A549 (cell line): ENCODE measurements at regions not wholly inside any gene's neighbourhood (a gene's known extent, or its start where the extent isn't known, plus 50 kb on each side); places are given as distances from the start of the nearest gene placed in this dataset.
"Not testable (repeated sequence)": the region's sequence is repeated elsewhere in the genome, so short reads cannot be mapped to it uniquely, and the experiment has no call there.

Experiments
- ATAC-seq, 2 experiments: fragments of 200-7000 bp in 1 of 2; fragments of >200 bp in 1 of 2; cut with Nextera tagmentation in 1 of 2; cut with Tn5 transposase in 1 of 2; 3 replicates each; pipeline versions ENCODE4 v1.8.0 to v1.9.1; 2018 to 2020; ENCODE audit warnings: mild to moderate bottlenecking in 1 of 2, moderate library complexity in 1 of 2
- CTCF ChIA-PET: fragments of 300-600 bp; sonication (Branson Sonifier 250); formaldehyde crosslinking; extraction: SDS; loops from one replicate; lab custom pipeline; 2021; ENCODE audit warnings: antibody characterized with exemption, inconsistent platforms; lab: Yijun Ruan, JAX
- POLR2A ChIA-PET: fragments of 350-600 bp; formaldehyde crosslinking; extraction: SDS; loops from one replicate; lab custom pipeline; 2021; ENCODE audit warnings: antibody characterized with exemption, inconsistent platforms; lab: Yijun Ruan, JAX
- DNase-seq, 2 experiments: peaks; one replicate each; pipeline versions ENCODE4 v3.0.0 to v3.0.0-alpha.2; 2011 to 2016; ENCODE audit warnings: low read depth in 1 of 2, low spot score in 1 of 2
- FAIRE-seq: peaks from 2 replicates; lab custom pipeline; 2011; peaks lifted over from hg19 to GRCh38; lab: Jason Lieb, UNC
- H3K27ac ChIP-seq, 2 experiments: fragments of >200 bp; sonication (Bioruptor Twin); formaldehyde crosslinking; 3 replicates each; pipeline ENCODE4 v1.5.1; 2016 to 2017
- H3K4me1 ChIP-seq: fragments of >200 bp; sonication (Bioruptor Twin); formaldehyde crosslinking; 3 replicates; pipeline ENCODE4 v1.6.1; 2016
- H3K4me2 ChIP-seq: fragments of >200 bp; sonication (Bioruptor Twin); formaldehyde crosslinking; 3 replicates; pipeline ENCODE4 v1.6.1; 2016
- H3K4me3 ChIP-seq: fragments of >200 bp; sonication (Bioruptor Twin); formaldehyde crosslinking; 3 replicates; pipeline ENCODE4 v1.5.1; 2016
- H3K9me3 ChIP-seq: fragments of >200 bp; sonication (Bioruptor Twin); formaldehyde crosslinking; 3 replicates; pipeline ENCODE4 v1.6.1; 2016
- BHLHE40 ChIP-seq: IDR thresholded peaks from 2 replicates; pipeline ENCODE4 v1.6.1; 2012; ENCODE audit warnings: low read depth, low read length, inconsistent platforms
- CBX2 ChIP-seq: fragments of 200-600 bp; sonication (generic); IDR thresholded peaks from 2 replicates; pipeline ENCODE4 v1.6.1; 2016; ENCODE audit warnings: low read depth, mild to moderate bottlenecking, borderline replicate concordance
- CBX8 ChIP-seq: fragments of 200-600 bp; sonication (generic); IDR thresholded peaks from 2 replicates; pipeline ENCODE4 v1.6.1; 2016
- CHD2 ChIP-seq: fragments of 150-350 bp; IDR thresholded peaks from 2 replicates; pipeline ENCODE4 v1.6.1; 2014; ENCODE audit warnings: low read length; ENCODE audit not compliant: partially characterized antibody
- GATA3 ChIP-seq: IDR thresholded peaks from 2 replicates; pipeline ENCODE4 v1.6.1; 2012; ENCODE audit warnings: borderline replicate concordance
- HEYL ChIP-seq: fragments of 250-450 bp; sonication (Bioruptor Pico); IDR thresholded peaks from 2 replicates; pipeline ENCODE4 v1.8.0; 2021; ENCODE audit warnings: mild to moderate bottlenecking, moderate library complexity
- HOXB5 ChIP-seq: fragments of 250-450 bp; sonication (Bioruptor Pico); IDR thresholded peaks from 2 replicates; pipeline ENCODE4 v1.5.0; 2020; ENCODE audit warnings: mild to moderate bottlenecking, moderate library complexity
- JUN ChIP-seq, 2 experiments: fragments of >200 bp; sonication (Bioruptor Twin); formaldehyde crosslinking; IDR thresholded peaks; 2 replicates in 1 of 2; 3 replicates in 1 of 2; pipeline ENCODE4 v1.6.1; 2016 to 2017
- KDM1A ChIP-seq: fragments of 200-600 bp; sonication (generic); IDR thresholded peaks from 2 replicates; pipeline ENCODE4 v1.6.1; 2016; ENCODE audit warnings: low read depth, mild to moderate bottlenecking
- MYC ChIP-seq: IDR thresholded peaks from 2 replicates; pipeline ENCODE4 v1.6.1; 2012; ENCODE audit warnings: mild to moderate bottlenecking, inconsistent platforms, low read length, improper control_type of control experiment, borderline replicate concordance
- NR3C1 ChIP-seq: fragments of >200 bp; sonication (Bioruptor Twin); formaldehyde crosslinking; IDR thresholded peaks from 3 replicates; pipeline ENCODE4 v1.6.1; 2017
- RCOR1 ChIP-seq: fragments of 150-350 bp; IDR thresholded peaks from 2 replicates; pipeline ENCODE4 v1.6.1; 2014; ENCODE audit warnings: antibody characterized with exemption, low read length, low read depth
- SMC3 ChIP-seq: fragments of >200 bp; sonication (Bioruptor Twin); formaldehyde crosslinking; IDR thresholded peaks from 3 replicates; pipeline ENCODE4 v1.6.1; 2018; ENCODE audit warnings: inconsistent platforms
- TP53 ChIP-seq: fragments of 250-450 bp; sonication (Bioruptor Pico); IDR thresholded peaks from 2 replicates; pipeline ENCODE4 v1.5.0; 2021; ENCODE audit warnings: mild to moderate bottlenecking, moderate library complexity
- ZC3H11A ChIP-seq: fragments of 450-650 bp; IDR thresholded peaks from 2 replicates; pipeline ENCODE4 v1.6.1; 2014; ENCODE audit warnings: antibody characterized with exemption, mild to moderate bottlenecking
- ZFP36 ChIP-seq: fragments of 450-650 bp; IDR thresholded peaks from 2 replicates; pipeline ENCODE4 v1.6.1; 2014; ENCODE audit warnings: borderline replicate concordance; ENCODE audit not compliant: partially characterized antibody
- WGBS: methylation state at CpG from one replicate; pipeline ENCODE4 v1.1.6; 2017; ENCODE audit errors: missing lambda C conversion rate; 5-methylcytosine and 5-hydroxymethylcytosine counted together
- TF ChIP-seq, protein P1 (sequence below): IDR thresholded peaks from 2 replicates; pipeline ENCODE4 v1.6.1; 2012; ENCODE audit warnings: low read depth, borderline replicate concordance
- TF ChIP-seq, protein P2 (sequence below): fragments of >200 bp; sonication (Bioruptor Twin); formaldehyde crosslinking; IDR thresholded peaks from 3 replicates; pipeline ENCODE4 v1.5.1; 2016
- TF ChIP-seq, protein P3 (sequence below): IDR thresholded peaks from 2 replicates; pipeline ENCODE4 v1.6.1; 2012
- TF ChIP-seq, protein P4 (sequence below): fragments of >200 bp; sonication (Bioruptor Twin); formaldehyde crosslinking; IDR thresholded peaks from 2 replicates; pipeline ENCODE4 v1.6.1; 2016
- TF ChIP-seq, protein P5 (sequence below): IDR thresholded peaks from 2 replicates; pipeline ENCODE4 v1.6.1; 2012
- TF ChIP-seq, protein P6 (sequence below): fragments of 450-650 bp; IDR thresholded peaks from 2 replicates; pipeline ENCODE4 v1.6.1; 2014; ENCODE audit warnings: antibody characterized with exemption

DNA sequence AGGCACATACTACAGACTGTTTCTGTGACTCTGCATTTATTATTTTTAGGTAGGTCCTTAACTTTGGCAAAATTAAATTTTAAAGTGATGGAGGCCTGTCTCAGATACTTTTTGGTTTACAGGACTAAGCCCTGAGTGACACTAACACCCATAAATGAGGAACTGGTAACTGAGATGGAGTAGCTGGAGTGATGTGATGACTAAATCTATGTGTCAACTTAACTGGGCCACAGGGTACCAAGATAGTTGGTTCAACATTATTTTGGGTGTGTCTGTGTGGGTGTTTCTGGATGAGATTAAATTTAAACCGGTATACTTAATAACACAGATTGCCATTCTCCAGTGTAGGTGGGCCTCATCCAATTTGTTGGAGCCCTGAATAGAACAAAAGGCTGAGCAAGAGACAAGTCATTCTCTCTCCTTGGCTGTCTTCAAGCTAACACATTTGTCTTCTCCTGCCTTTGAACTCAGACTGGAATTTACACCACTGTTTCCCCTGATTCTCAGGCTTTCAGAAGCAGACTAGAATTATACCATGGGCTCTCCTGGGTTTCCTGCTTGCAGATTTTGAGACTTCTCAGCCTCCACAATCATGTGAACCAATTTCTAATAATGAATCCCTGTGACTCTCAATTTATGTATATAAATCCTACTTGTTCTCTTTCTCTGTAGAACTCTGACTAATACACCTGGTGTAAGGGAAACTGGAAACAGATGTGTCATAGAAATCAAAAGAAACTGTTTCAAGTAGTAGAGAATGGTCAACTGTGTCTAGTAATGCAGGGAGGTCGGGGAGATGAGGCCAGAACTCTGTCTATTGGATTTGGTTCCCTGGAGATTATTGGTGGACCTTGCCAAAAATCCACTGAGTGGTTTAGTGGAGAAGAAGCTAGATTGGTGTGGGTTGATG is 579.2 kb downstream of the EPM2A start:
- CTCF ChIA-PET = no interaction called here

DNA sequence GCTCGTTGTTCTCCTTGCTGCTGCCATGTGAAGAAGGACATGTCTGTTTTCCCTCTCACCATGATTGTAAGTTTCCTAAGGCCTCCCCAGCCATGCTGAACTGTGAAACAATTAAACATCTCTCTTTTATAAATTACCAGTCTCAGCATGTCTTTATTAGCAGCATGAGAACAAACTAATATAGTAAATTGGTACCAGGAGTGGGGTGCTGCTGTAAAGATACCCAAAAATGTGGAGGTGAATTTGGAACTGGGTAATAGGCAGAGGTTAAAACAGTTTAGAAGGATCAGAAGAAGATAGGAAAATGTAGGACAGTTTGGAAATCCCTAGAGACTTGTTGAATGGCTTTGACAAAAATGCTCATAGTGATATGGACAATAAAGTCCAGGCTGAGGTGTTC is 576.7 kb downstream of the EPM2A start:
- H3K27ac ChIP-seq, H3K4me3 ChIP-seq, H3K4me2 ChIP-seq, FAIRE-seq, H3K4me1 ChIP-seq, ATAC-seq, H3K9me3 ChIP-seq, POLR2A ChIA-PET, DNase-seq: not testable (repeated sequence)
- CTCF ChIA-PET = interaction anchor here (1.2 kb wide), 1 partner anchor 11 kb away, joined by 5 read pairs; no protein-coding TSS in a partner anchor
- WGBS = 0% methylated on average over 1 of the region's 1 CpG

More for the DNA sequence above, 579.2 kb downstream of the EPM2A start:
- DNase-seq = no peak
- H3K9me3 ChIP-seq = peaks cover 9% of the 10 kb centered on the region
- POLR2A ChIA-PET = no interaction called here
- no peak overlapping the region for H3K4me3 ChIP-seq
- no peak for FAIRE-seq
- H3K4me1 ChIP-seq = no peaks in the 10 kb centered on the region
- H3K4me2 ChIP-seq = no peak overlapping the region
- no peak for ATAC-seq
- no peak overlapping the region for H3K27ac ChIP-seq
- TF ChIP-seq BHLHE40 = no peak
- TF ChIP-seq CBX2 = no peak
- no peak for TF ChIP-seq KDM1A
- no peak for TF ChIP-seq ZC3H11A
- TF ChIP-seq, protein P1, sequence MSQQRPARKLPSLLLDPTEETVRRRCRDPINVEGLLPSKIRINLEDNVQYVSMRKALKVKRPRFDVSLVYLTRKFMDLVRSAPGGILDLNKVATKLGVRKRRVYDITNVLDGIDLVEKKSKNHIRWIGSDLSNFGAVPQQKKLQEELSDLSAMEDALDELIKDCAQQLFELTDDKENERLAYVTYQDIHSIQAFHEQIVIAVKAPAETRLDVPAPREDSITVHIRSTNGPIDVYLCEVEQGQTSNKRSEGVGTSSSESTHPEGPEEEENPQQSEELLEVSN = no peak
- 36% methylated on average over 2 of the region's 2 CpGs for WGBS

DNA sequence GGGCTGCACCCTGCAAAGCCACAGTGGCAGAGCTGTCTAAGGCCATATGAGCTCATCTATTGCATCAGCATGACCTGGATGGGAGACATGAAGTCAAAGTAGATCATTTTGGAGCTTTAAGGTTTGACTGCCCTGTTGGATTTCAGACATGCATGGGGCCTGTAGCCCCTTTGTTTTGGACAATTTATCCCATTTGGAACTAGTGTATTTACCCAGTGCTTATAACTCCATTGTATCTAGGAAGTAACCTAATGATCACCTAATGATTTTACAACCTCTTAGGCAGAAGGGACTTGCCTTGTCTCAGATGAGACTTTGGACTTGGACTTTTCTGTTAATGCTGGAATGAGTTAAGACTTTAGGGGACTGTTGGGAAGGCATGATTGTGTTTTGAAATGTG is 575.4 kb downstream of the EPM2A start:
- Histone ChIP-seq H3K4me2 (no peak overlapping the region), H3K27ac (no peak overlapping the region), H3K4me1 (no peaks in the 10 kb centered on the region), H3K4me3 (no peak overlapping the region), H3K9me3 (peaks cover 9% of the 10 kb centered on the region)
- TF ChIP-seq CBX8 (no peak), TP53 (no peak), GATA3 (no peak), HOXB5 (CRISPR knock-in tag) (no peak), ZFP36 (no peak), SMC3 (no peak), NR3C1 (no peak), HEYL (no peak), CHD2 (no peak), RCOR1 (no peak), BHLHE40 (no peak), JUN (IDR thresholded peaks at IDR 0.05) (no peak), MYC (no peak)
- TF ChIP-seq, protein P2, sequence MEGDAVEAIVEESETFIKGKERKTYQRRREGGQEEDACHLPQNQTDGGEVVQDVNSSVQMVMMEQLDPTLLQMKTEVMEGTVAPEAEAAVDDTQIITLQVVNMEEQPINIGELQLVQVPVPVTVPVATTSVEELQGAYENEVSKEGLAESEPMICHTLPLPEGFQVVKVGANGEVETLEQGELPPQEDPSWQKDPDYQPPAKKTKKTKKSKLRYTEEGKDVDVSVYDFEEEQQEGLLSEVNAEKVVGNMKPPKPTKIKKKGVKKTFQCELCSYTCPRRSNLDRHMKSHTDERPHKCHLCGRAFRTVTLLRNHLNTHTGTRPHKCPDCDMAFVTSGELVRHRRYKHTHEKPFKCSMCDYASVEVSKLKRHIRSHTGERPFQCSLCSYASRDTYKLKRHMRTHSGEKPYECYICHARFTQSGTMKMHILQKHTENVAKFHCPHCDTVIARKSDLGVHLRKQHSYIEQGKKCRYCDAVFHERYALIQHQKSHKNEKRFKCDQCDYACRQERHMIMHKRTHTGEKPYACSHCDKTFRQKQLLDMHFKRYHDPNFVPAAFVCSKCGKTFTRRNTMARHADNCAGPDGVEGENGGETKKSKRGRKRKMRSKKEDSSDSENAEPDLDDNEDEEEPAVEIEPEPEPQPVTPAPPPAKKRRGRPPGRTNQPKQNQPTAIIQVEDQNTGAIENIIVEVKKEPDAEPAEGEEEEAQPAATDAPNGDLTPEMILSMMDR = no peak
- TF ChIP-seq, protein P3, sequence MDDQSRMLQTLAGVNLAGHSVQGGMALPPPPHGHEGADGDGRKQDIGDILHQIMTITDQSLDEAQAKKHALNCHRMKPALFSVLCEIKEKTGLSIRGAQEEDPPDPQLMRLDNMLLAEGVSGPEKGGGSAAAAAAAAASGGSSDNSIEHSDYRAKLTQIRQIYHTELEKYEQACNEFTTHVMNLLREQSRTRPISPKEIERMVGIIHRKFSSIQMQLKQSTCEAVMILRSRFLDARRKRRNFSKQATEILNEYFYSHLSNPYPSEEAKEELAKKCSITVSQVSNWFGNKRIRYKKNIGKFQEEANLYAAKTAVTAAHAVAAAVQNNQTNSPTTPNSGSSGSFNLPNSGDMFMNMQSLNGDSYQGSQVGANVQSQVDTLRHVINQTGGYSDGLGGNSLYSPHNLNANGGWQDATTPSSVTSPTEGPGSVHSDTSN = no peak
- TF ChIP-seq, protein P4, sequence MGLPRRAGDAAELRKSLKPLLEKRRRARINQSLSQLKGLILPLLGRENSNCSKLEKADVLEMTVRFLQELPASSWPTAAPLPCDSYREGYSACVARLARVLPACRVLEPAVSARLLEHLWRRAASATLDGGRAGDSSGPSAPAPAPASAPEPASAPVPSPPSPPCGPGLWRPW = no peak
- TF ChIP-seq, protein P5, sequence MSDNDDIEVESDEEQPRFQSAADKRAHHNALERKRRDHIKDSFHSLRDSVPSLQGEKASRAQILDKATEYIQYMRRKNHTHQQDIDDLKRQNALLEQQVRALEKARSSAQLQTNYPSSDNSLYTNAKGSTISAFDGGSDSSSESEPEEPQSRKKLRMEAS = no peak
- TF ChIP-seq, protein P6, sequence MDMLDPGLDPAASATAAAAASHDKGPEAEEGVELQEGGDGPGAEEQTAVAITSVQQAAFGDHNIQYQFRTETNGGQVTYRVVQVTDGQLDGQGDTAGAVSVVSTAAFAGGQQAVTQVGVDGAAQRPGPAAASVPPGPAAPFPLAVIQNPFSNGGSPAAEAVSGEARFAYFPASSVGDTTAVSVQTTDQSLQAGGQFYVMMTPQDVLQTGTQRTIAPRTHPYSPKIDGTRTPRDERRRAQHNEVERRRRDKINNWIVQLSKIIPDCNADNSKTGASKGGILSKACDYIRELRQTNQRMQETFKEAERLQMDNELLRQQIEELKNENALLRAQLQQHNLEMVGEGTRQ = no peak
- no peak for FAIRE-seq
- POLR2A ChIA-PET = no interaction called here
- ATAC-seq = no peak
- no peak for DNase-seq
- CTCF ChIA-PET = no interaction called here
